Suppressor macrophage treated with lipopolysaccharide for 1 hour (primary cell): ENCODE measurements at regions not wholly inside any gene's neighbourhood (a gene's known extent, or its start where the extent isn't known, plus 50 kb on each side); places are given as distances from the start of the nearest gene placed in this dataset.
"Not testable (repeated sequence)": the region's sequence is repeated elsewhere in the genome, so short reads cannot be mapped to it uniquely, and the experiment has no call there.

Source experiments
- DNase-seq, 3 donors: peaks; one replicate each; pipeline ENCODE4 v3.0.0-alpha.2; 2020 to 2022

GRCh38 chr3:163335429-163335828 is 1742.9 kb downstream of the SI start:
- no peak for DNase-seq

GRCh38 chr3:163328680-163329079 is 1749.6 kb downstream of the SI start:
- DNase-seq, result no peak

GRCh38 chr3:163327086-163327485 is 1751.2 kb downstream of the SI start:
- DNase-seq, result no peak

GRCh38 chr3:163315786-163316185 is 1762.5 kb downstream of the SI start:
- DNase-seq, result no peak

- no peak for DNase-seq
These were observed 1771.9 kb downstream of the SI start for GRCh38 chr3:163306405-163306804.

- no peak for DNase-seq
These were observed 1777.1 kb downstream of the OTOL1 start for GRCh38 chr3:163273694-163274093.

- DNase-seq, result no peak
These were observed 1770.1 kb downstream of the OTOL1 start for GRCh38 chr3:163266731-163267130.

- no peak for DNase-seq
These were observed 1765.0 kb downstream of the OTOL1 start for GRCh38 chr3:163261618-163262017.

GRCh38 chr3:163261056-163261455 is 1764.4 kb downstream of the OTOL1 start:
- no peak for DNase-seq

GRCh38 chr3:163218336-163218735 is 1721.7 kb downstream of the OTOL1 start:
- DNase-seq, result no peak

GRCh38 chr3:163213838-163214237 is 1717.2 kb downstream of the OTOL1 start:
- no peak for DNase-seq

- no peak for DNase-seq
These were observed 1700.3 kb downstream of the OTOL1 start for GRCh38 chr3:163196815-163197374.

GRCh38 chr3:163196245-163196644 is 1699.6 kb downstream of the OTOL1 start:
- DNase-seq, result no peak

- no peak for DNase-seq
These were observed 1689.2 kb downstream of the OTOL1 start for GRCh38 chr3:163185721-163186350.

- DNase-seq, result no peak
These were observed 1679.4 kb downstream of the OTOL1 start for GRCh38 chr3:163175970-163176369.

GRCh38 chr3:163172513-163172912 is 1675.9 kb downstream of the OTOL1 start:
- DNase-seq, result not testable (repeated sequence)

- DNase-seq, result no peak
These were observed 1669.6 kb downstream of the OTOL1 start for GRCh38 chr3:163166197-163166596.

- DNase-seq, result no peak
These were observed 1662.7 kb downstream of the OTOL1 start for GRCh38 chr3:163159306-163159705.

GRCh38 chr3:163139600-163139999 is 1643.0 kb downstream of the OTOL1 start:
- DNase-seq, result no peak

- DNase-seq, result no peak
These were observed 1641.7 kb downstream of the OTOL1 start for GRCh38 chr3:163138258-163138657.

- no peak for DNase-seq
These were observed 1635.5 kb downstream of the OTOL1 start for GRCh38 chr3:163132111-163132510.

GRCh38 chr3:163129287-163129686 is 1632.7 kb downstream of the OTOL1 start:
- no peak for DNase-seq

- DNase-seq, result no peak
These were observed 1629.5 kb downstream of the OTOL1 start for GRCh38 chr3:163126115-163126514.
